Spleen (tissue), 11 donors: ENCODE measurements at regions not wholly inside any gene's neighbourhood (a gene's known extent, or its start where the extent isn't known, plus 50 kb on each side); places are given as distances from the start of the nearest gene placed in this dataset.

Experiments used
- DNase-seq: peaks from one replicate; pipeline ENCODE4 v3.0.0-alpha.2; 2020
- H3K27ac ChIP-seq, 8 donors: fragments of 200-600 bp; sonication (generic) in 7 of 8; 1 replicate in 4 of 8; 2 replicates in 4 of 8; pipeline versions ENCODE4 v1.5.0 to v1.8.0; 2016 to 2021; ENCODE audit warnings: inconsistent platforms in 4 of 8, mild to moderate bottlenecking in 4 of 8, moderate library complexity in 1 of 8
- H3K27me3 ChIP-seq, 7 donors: fragments of 200-600 bp; sonication (generic) in 6 of 7; replicated peaks in 1 of 7; 1 replicate in 4 of 7; 2 replicates in 3 of 7; pipeline versions ENCODE4 v1.5.0 to v1.8.0; 2016 to 2021; ENCODE audit warnings: inconsistent platforms in 3 of 7, mild to moderate bottlenecking in 1 of 7
- H3K36me3 ChIP-seq, 6 donors: fragments of 200-600 bp; sonication (generic) in 5 of 6; 1 replicate in 4 of 6; 2 replicates in 2 of 6; pipeline versions ENCODE4 v1.5.0 to v1.8.0; 2016 to 2021; ENCODE audit warnings: inconsistent platforms in 2 of 6
- H3K4me1 ChIP-seq, 6 donors: fragments of 200-600 bp; sonication (generic) in 5 of 6; 1 replicate in 3 of 6; 2 replicates in 3 of 6; pipeline versions ENCODE4 v1.5.0 to v1.8.0; 2016 to 2021; ENCODE audit warnings: inconsistent platforms in 3 of 6
- H3K4me3 ChIP-seq, 8 donors: fragments of 200-600 bp; sonication (generic) in 7 of 8; 1 replicate in 4 of 8; 2 replicates in 4 of 8; pipeline versions ENCODE4 v1.5.0 to v1.8.0; 2016 to 2021; ENCODE audit warnings: inconsistent platforms in 4 of 8, mild to moderate bottlenecking in 4 of 8, moderate library complexity in 2 of 8
- H3K9me3 ChIP-seq, 8 donors: fragments of 200-600 bp; sonication (generic) in 7 of 8; 1 replicate in 4 of 8; 2 replicates in 4 of 8; pipeline versions ENCODE4 v1.5.0 to v1.8.0; 2016 to 2021; ENCODE audit warnings: inconsistent platforms in 4 of 8
- CTCF ChIP-seq, 11 experiments: fragments of 200-600 bp in 7 of 11; fragments of 450-650 bp in 4 of 11; sonication (generic) in 4 of 11; IDR thresholded peaks in 8 of 11; conservative IDR thresholded peaks in 3 of 11; 1 replicate in 7 of 11; 2 replicates in 4 of 11; pipeline versions ENCODE4 v1.4.0 to v1.8.0; 2016 to 2021; ENCODE audit warnings: antibody characterized with exemption in 11 of 11, inconsistent platforms in 4 of 11, mild to moderate bottlenecking in 1 of 11
- POLR2A ChIP-seq, 3 donors: fragments of 450-650 bp; IDR thresholded peaks; one replicate each; pipeline ENCODE4 v1.5.1; 2017; ENCODE audit warnings: antibody characterized with exemption in 3 of 3, mild to moderate bottlenecking in 1 of 3
- POLR2AphosphoS5 ChIP-seq, 3 donors: sonication (generic); formaldehyde crosslinking; IDR thresholded peaks; one replicate each; pipeline ENCODE4 v1.5.1; 2017; ENCODE audit warnings: antibody characterized with exemption in 3 of 3
- WGBS, 5 donors: extraction: QIAGEN DNeasy Blood & Tissue Kit in 3 of 5; methylation state at CpG; one replicate each; pipeline versions ENCODE4 v1.1.5 to v1.1.7; 2013 to 2018; 5-methylcytosine and 5-hydroxymethylcytosine counted together
- intact Hi-C: fragments of 100-400 bp; cut with DNase I; formaldehyde crosslinking; loops from one replicate; pipeline ENCODE4 v1.15.0; 2023; ENCODE audit warnings: low total_unique reads
- donor health status: healthy with polysubstance abuse.
- donor health status: DM: no; HTN: no; CAD: no; lungs with moderate emphysema.
- donor health status: DM: no; HTN: no; CAD: no.
- donor health status: Bipolar disorder and iron deficiency.
- donor health status: healthy.
- donor health status: DM: no; HTN: no; CAD: no.
- donor health status: DM: yes; HTN: yes; CAD: no.

GRCh38 chr7:67571026-67571545, 574.5 kb downstream of the TYW1 start:
- Histone ChIP-seq H3K27me3 (no peaks in the 10 kb centered on the region), H3K9me3 (peaks cover 0 to 20% (median 0%) of the 10 kb centered on the region in 8 donors), H3K36me3 (no peaks in the 10 kb centered on the region), H3K27ac (no peak overlapping the region), H3K4me1 (no peaks in the 10 kb centered on the region), H3K4me3 (no peak overlapping the region)
- no peak for DNase-seq
- TF ChIP-seq POLR2A (IDR thresholded peaks at IDR 0.05), result no peak
- intact Hi-C loops, result no loop called here
- 72 to 88% (median 85%) methylated on average over 7 of the region's 7 CpGs for WGBS, 5 donors

- 69 to 84% (median 74%) methylated on average over 4 of the region's 4 CpGs for WGBS, 5 donors
- TF ChIP-seq POLR2AphosphoS5 (IDR thresholded peaks at IDR 0.05), result no peak
- no peak for TF ChIP-seq CTCF (IDR thresholded peaks at IDR 0.05 in 8 of 11, conservative IDR thresholded peaks at IDR 0.05 in 3 of 11)
- no peak for TF ChIP-seq POLR2A (IDR thresholded peaks at IDR 0.05)
- H3K9me3 ChIP-seq, result peaks cover 0 to 28% (median 0%) of the 10 kb centered on the region in 8 donors
- intact Hi-C loops, result no loop called here
- no peak overlapping the region for H3K27ac ChIP-seq
- H3K27me3 ChIP-seq, result no peaks in the 10 kb centered on the region
- no peaks in the 10 kb centered on the region for H3K4me1 ChIP-seq
- H3K36me3 ChIP-seq, result no peaks in the 10 kb centered on the region
- DNase-seq, result no peak
- no peak overlapping the region for H3K4me3 ChIP-seq
Observed at GRCh38 chr7:67573639-67574038, 577.0 kb downstream of the TYW1 start.

- TF ChIP-seq POLR2AphosphoS5 (IDR thresholded peaks at IDR 0.05), result no peak
- no peak for TF ChIP-seq CTCF (IDR thresholded peaks at IDR 0.05 in 8 of 11, conservative IDR thresholded peaks at IDR 0.05 in 3 of 11)
- no peak for TF ChIP-seq POLR2A (IDR thresholded peaks at IDR 0.05)
- peaks cover 0 to 82% (median 57%) of the 10 kb centered on the region in 8 donors for H3K9me3 ChIP-seq
- no peak for DNase-seq
- 63 to 79% (median 72%) methylated on average over 3 to 5 of the region's 5 CpGs for WGBS, 5 donors
- no peak overlapping the region for H3K4me3 ChIP-seq
- H3K4me1 ChIP-seq, result no peaks in the 10 kb centered on the region
- intact Hi-C loops, result no loop called here
- peaks cover 0 to 3% (median 0%) of the 10 kb centered on the region in 7 donors for H3K27me3 ChIP-seq
- no peak overlapping the region for H3K27ac ChIP-seq
- H3K36me3 ChIP-seq, result no peaks in the 10 kb centered on the region
Observed at GRCh38 chr7:67588631-67589030, 592.0 kb downstream of the TYW1 start.

- no peak overlapping the region for H3K4me3 ChIP-seq
- intact Hi-C loops, result no loop called here
- no peak overlapping the region for H3K27ac ChIP-seq
- 76 to 84% (median 81%) methylated on average over 10 of the region's 10 CpGs for WGBS, 5 donors
- DNase-seq, result no peak
- H3K4me1 ChIP-seq, result no peaks in the 10 kb centered on the region
- TF ChIP-seq CTCF (IDR thresholded peaks at IDR 0.05 in 8 of 11, conservative IDR thresholded peaks at IDR 0.05 in 3 of 11), result no peak
- no peak for TF ChIP-seq POLR2AphosphoS5 (IDR thresholded peaks at IDR 0.05)
- no peaks in the 10 kb centered on the region for H3K36me3 ChIP-seq
- peaks cover 0 to 76% (median 52%) of the 10 kb centered on the region in 8 donors for H3K9me3 ChIP-seq
- peaks cover 0 to 9% (median 0%) of the 10 kb centered on the region in 7 donors for H3K27me3 ChIP-seq
Observed at GRCh38 chr7:67589183-67589582, 592.5 kb downstream of the TYW1 start.

- no peak overlapping the region for H3K4me3 ChIP-seq
- peaks cover 0 to 62% (median 42%) of the 10 kb centered on the region in 8 donors for H3K9me3 ChIP-seq
- TF ChIP-seq CTCF (IDR thresholded peaks at IDR 0.05 in 8 of 11, conservative IDR thresholded peaks at IDR 0.05 in 3 of 11) (no peak), POLR2A (IDR thresholded peaks at IDR 0.05) (no peak), POLR2AphosphoS5 (IDR thresholded peaks at IDR 0.05) (no peak)
- intact Hi-C loops, result no loop called here
- DNase-seq, result no peak
- H3K4me1 ChIP-seq, result no peaks in the 10 kb centered on the region
- 76 to 91% (median 86%) methylated on average over 3 of the region's 3 CpGs for WGBS, 5 donors
- H3K27me3 ChIP-seq, result peaks cover 0 to 10% (median 0%) of the 10 kb centered on the region in 7 donors
- no peaks in the 10 kb centered on the region for H3K36me3 ChIP-seq
- no peak overlapping the region for H3K27ac ChIP-seq
Observed at GRCh38 chr7:67590649-67591048, 594.0 kb downstream of the TYW1 start.
